HCT116 (cell line): ENCODE measurements at regions not wholly inside any gene's neighbourhood (a gene's known extent, or its start where the extent isn't known, plus 50 kb on each side); places are given as distances from the start of the nearest gene placed in this dataset.

Experiments
- ATAC-seq: fragments of 200-7000 bp; cut with Tn5 transposase; 2 replicates; pipeline ENCODE4 v1.9.1; 2020; ENCODE audit warnings: mild to moderate bottlenecking, moderate library complexity
- BruUV-seq: library from RNA; stranded (reverse); fragments of 400-500 nt; replicated peaks from 2 replicates; lab custom pipeline; 2021; lab: Mats Ljungman, UMichigan
- CTCF ChIA-PET: fragments of 300-600 bp; sonication (Branson Sonifier 250); formaldehyde crosslinking; loops from one replicate; lab custom pipeline; 2021; ENCODE audit warnings: antibody characterized with exemption; lab: Charles Lee
- POLR2A ChIA-PET: fragments of 300-600, 350-600 bp; sonication (Branson Sonifier 250); formaldehyde crosslinking; loops from one replicate; lab custom pipeline; 2021; ENCODE audit warnings: antibody characterized with exemption; lab: Charles Lee
- RAD21 ChIA-PET, 2 experiments: fragments of 300-600 bp; sonication (Branson Sonifier 250); formaldehyde crosslinking; loops; one replicate each; lab custom pipeline; 2023; ENCODE audit warnings: low total read pairs in 2 of 2; ENCODE audit not compliant: uncharacterized antibody in 2 of 2, unreplicated experiment in 2 of 2, low non-redundant PET in 1 of 2; lab: Charles Lee
- DNase-seq: peaks from one replicate; pipeline ENCODE4 v3.0.0-alpha.2; 2010; ENCODE audit warnings: low read depth, low spot score
- H2AFZ ChIP-seq: fragments of 200-600 bp; shearing (Covaris generic), sonication (generic); 2 replicates; pipeline ENCODE4 v1.6.1; 2017; ENCODE audit warnings: low read depth, mixed run types, mixed read lengths, antibody characterized with exemption, low read length; ENCODE audit not compliant: poor library complexity, severe bottlenecking
- H3K27ac ChIP-seq: 2 replicates; pipeline ENCODE4 v1.5.1; 2012; ENCODE audit warnings: low read depth, low read length
- H3K27me3 ChIP-seq: fragments of 200-600 bp; sonication (generic); 2 replicates; pipeline ENCODE4 v1.6.1; 2016; ENCODE audit warnings: mixed run types, low read length, mixed read lengths; ENCODE audit not compliant: insufficient read depth
- H3K36me3 ChIP-seq, 2 experiments: fragments of 200-500 bp in 1 of 2; fragments of 200-600 bp in 1 of 2; sonication (Bioruptor generic) in 1 of 2; sonication (generic) in 1 of 2; 2 replicates each; pipeline versions ENCODE4 v1.5.1 to v1.6.1; 2014 to 2016; ENCODE audit warnings: low read length in 2 of 2, inconsistent platforms in 1 of 2, mixed read lengths in 1 of 2, mixed run types in 1 of 2; ENCODE audit not compliant: insufficient read depth in 2 of 2, control insufficient read depth in 1 of 2
- H3K4me1 ChIP-seq, 2 experiments: fragments of 200-600 bp in 1 of 2; sonication (generic) in 1 of 2; 2 replicates each; pipeline versions ENCODE4 v1.5.1 to v1.6.1; 2012 to 2017; ENCODE audit warnings: low read length in 2 of 2, inconsistent platforms in 1 of 2, mild to moderate bottlenecking in 1 of 2, mixed read lengths in 1 of 2, mixed run types in 1 of 2, moderate library complexity in 1 of 2; ENCODE audit not compliant: insufficient read depth in 2 of 2, control insufficient read depth in 1 of 2
- H3K4me2 ChIP-seq: fragments of 200-600 bp; sonication (generic); 2 replicates; pipeline ENCODE4 v1.6.1; 2017; ENCODE audit warnings: mixed run types, low read length, mixed read lengths
- H3K4me3 ChIP-seq, 2 experiments: fragments of 200-600 bp in 1 of 2; sonication (generic) in 1 of 2; replicated peaks in 1 of 2; 2 replicates each; pipeline ENCODE4 v1.5.1; 2011 to 2016; ENCODE audit warnings: low read length in 2 of 2, control low read depth in 1 of 2, low read depth in 1 of 2, mild to moderate bottlenecking in 1 of 2, mixed read lengths in 1 of 2, mixed run types in 1 of 2
- H3K79me2 ChIP-seq: fragments of 200-600 bp; sonication (generic); 2 replicates; pipeline ENCODE4 v1.6.1; 2017; ENCODE audit warnings: mild to moderate bottlenecking, mixed run types, low read length, moderate library complexity, mixed read lengths; ENCODE audit not compliant: insufficient read depth
- H3K9ac ChIP-seq: fragments of 200-600 bp; sonication (generic); 2 replicates; pipeline ENCODE4 v1.6.1; 2016; ENCODE audit warnings: low read length, mixed read lengths
- H3K9me2 ChIP-seq: fragments of 200-600 bp; sonication (generic), shearing (Covaris generic); 2 replicates; pipeline ENCODE4 v1.6.1; 2017; ENCODE audit warnings: mixed run types, mild to moderate bottlenecking, moderate library complexity; ENCODE audit not compliant: insufficient read depth
- H3K9me3 ChIP-seq, 2 experiments: fragments of 200-500 bp in 1 of 2; fragments of 200-600 bp in 1 of 2; sonication (Bioruptor generic) in 1 of 2; sonication (generic) in 1 of 2; 2 replicates each; pipeline ENCODE4 v1.6.1; 2014 to 2017; ENCODE audit warnings: low read length in 2 of 2, mixed read lengths in 2 of 2, inconsistent platforms in 1 of 2, low read depth in 1 of 2, mild to moderate bottlenecking in 1 of 2, mixed run types in 1 of 2, moderate library complexity in 1 of 2; ENCODE audit not compliant: control insufficient read depth in 1 of 2, insufficient read depth in 1 of 2
- H4K20me1 ChIP-seq: fragments of 200-600 bp; sonication (generic), shearing (Covaris generic); 2 replicates; pipeline ENCODE4 v1.6.1; 2017; ENCODE audit warnings: mixed run types, mild to moderate bottlenecking, moderate library complexity; ENCODE audit not compliant: insufficient read depth
- CBX3 ChIP-seq: IDR thresholded peaks from 2 replicates; pipeline ENCODE4 v1.6.1; 2012; ENCODE audit warnings: low read depth
- EGR1 ChIP-seq: IDR thresholded peaks from 2 replicates; pipeline ENCODE4 v1.6.1; 2012; ENCODE audit warnings: low read depth
- ELF1 ChIP-seq: IDR thresholded peaks from 2 replicates; pipeline ENCODE4 v1.6.1; 2012; ENCODE audit warnings: low read depth, borderline replicate concordance
- EZH2phosphoT487 ChIP-seq: fragments of 200-600 bp; IDR thresholded peaks from 2 replicates; pipeline ENCODE4 v1.6.1; 2018; ENCODE audit warnings: antibody characterized with exemption, borderline replicate concordance
- FOSL1 ChIP-seq: IDR thresholded peaks from 2 replicates; pipeline ENCODE4 v1.6.1; 2012; ENCODE audit warnings: low read depth
- MAX ChIP-seq: IDR thresholded peaks from 2 replicates; pipeline ENCODE4 v1.6.1; 2012
- RAD21 ChIP-seq: IDR thresholded peaks from 2 replicates; pipeline ENCODE4 v1.6.1; 2012; ENCODE audit warnings: low read depth, mild to moderate bottlenecking
- SIN3A ChIP-seq: IDR thresholded peaks from 2 replicates; pipeline ENCODE4 v1.6.1; 2012; ENCODE audit warnings: low read depth
- TCF7L2 ChIP-seq: IDR thresholded peaks from 2 replicates; pipeline ENCODE4 v1.7.0; 2011; ENCODE audit warnings: borderline replicate concordance, inconsistent platforms; ENCODE audit not compliant: insufficient read depth, insufficient read length; ENCODE audit errors: extremely low read depth
- YY1 ChIP-seq: IDR thresholded peaks from 2 replicates; pipeline ENCODE4 v1.6.1; 2011; ENCODE audit warnings: low read length, low read depth, moderate library complexity, mild to moderate bottlenecking; ENCODE audit not compliant: insufficient replicate concordance; ENCODE audit errors: extremely low read depth
- ZBTB33 ChIP-seq: IDR thresholded peaks from 2 replicates; pipeline ENCODE4 v1.6.1; 2011; ENCODE audit warnings: mild to moderate bottlenecking, low read length, moderate library complexity; ENCODE audit not compliant: insufficient replicate concordance; ENCODE audit errors: extremely low read depth
- intact Hi-C: fragments of 100-400 bp; cut with micrococcal nuclease; formaldehyde crosslinking; loops from 2 replicates; pipeline ENCODE4 v1.10.0; 2022

GRCh38 chr21:7957713-7958064 lies 2563.7 kb upstream of the TPTE start:
- RAD21 ChIA-PET = no interaction called here
- POLR2A ChIA-PET = no interaction called here
- intact Hi-C loops = no loop called here
- ATAC-seq (no peak), DNase-seq (no peak)
- Histone ChIP-seq H3K9ac (no peak overlapping the region), H4K20me1 (no peaks in the 10 kb centered on the region), H3K36me3 (no peaks in the 10 kb centered on the region), H2AFZ (no peak overlapping the region), H3K27me3 (no peaks in the 10 kb centered on the region), H3K27ac (no peak overlapping the region), H3K4me2 (no peak overlapping the region), H3K9me3 (peaks cover 60 to 67% of the 10 kb centered on the region in 2 experiments), H3K79me2 (no peaks in the 10 kb centered on the region), H3K9me2 (no peaks in the 10 kb centered on the region), H3K4me3 (no peak overlapping the region), H3K4me1 (no peaks in the 10 kb centered on the region)
- no peak for TF ChIP-seq EZH2phosphoT487
- TF ChIP-seq YY1 = no peak
- TF ChIP-seq SIN3A = no peak
- TF ChIP-seq ZBTB33 = no peak
- no peak for TF ChIP-seq TCF7L2
- TF ChIP-seq EGR1 = no peak
- no peak for TF ChIP-seq FOSL1
- TF ChIP-seq CBX3 = no peak
- no peak for TF ChIP-seq MAX
- no peak for TF ChIP-seq RAD21
- no peak for TF ChIP-seq ELF1
- CTCF ChIA-PET = no interaction called here
- no TSS peak for BruUV-seq
